Body of pancreas (tissue), 4 donors: ENCODE measurements at regions not wholly inside any gene's neighbourhood (a gene's known extent, or its start where the extent isn't known, plus 50 kb on each side); places are given as distances from the start of the nearest gene placed in this dataset.

Source experiments
- POLR2A ChIP-seq, 3 donors: fragments of 450-650 bp; IDR thresholded peaks; one replicate each; pipeline ENCODE4 v1.6.1; 2016; ENCODE audit warnings: antibody characterized with exemption in 3 of 3, mild to moderate bottlenecking in 2 of 3
- TF ChIP-seq, protein P1 (sequence below), 7 experiments: fragments of 450-650 bp in 4 of 7; fragments of 200-600 bp in 3 of 7; sonication (generic) in 3 of 7; IDR thresholded peaks; one replicate each; pipeline ENCODE4 v1.5.1; 2016 to 2019; ENCODE audit warnings: antibody characterized with exemption in 7 of 7

- TF ChIP-seq, protein P1, sequence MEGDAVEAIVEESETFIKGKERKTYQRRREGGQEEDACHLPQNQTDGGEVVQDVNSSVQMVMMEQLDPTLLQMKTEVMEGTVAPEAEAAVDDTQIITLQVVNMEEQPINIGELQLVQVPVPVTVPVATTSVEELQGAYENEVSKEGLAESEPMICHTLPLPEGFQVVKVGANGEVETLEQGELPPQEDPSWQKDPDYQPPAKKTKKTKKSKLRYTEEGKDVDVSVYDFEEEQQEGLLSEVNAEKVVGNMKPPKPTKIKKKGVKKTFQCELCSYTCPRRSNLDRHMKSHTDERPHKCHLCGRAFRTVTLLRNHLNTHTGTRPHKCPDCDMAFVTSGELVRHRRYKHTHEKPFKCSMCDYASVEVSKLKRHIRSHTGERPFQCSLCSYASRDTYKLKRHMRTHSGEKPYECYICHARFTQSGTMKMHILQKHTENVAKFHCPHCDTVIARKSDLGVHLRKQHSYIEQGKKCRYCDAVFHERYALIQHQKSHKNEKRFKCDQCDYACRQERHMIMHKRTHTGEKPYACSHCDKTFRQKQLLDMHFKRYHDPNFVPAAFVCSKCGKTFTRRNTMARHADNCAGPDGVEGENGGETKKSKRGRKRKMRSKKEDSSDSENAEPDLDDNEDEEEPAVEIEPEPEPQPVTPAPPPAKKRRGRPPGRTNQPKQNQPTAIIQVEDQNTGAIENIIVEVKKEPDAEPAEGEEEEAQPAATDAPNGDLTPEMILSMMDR (IDR thresholded peaks at IDR 0.05): no peak
- no peak for TF ChIP-seq POLR2A (IDR thresholded peaks at IDR 0.05)
Observed at GRCh38 chr18:39318008-39318407, 1752.4 kb upstream of the CELF4 start.
